Activated naive CD4-positive, alpha-beta T cell treated with Interleukin-2 at 50 U/mL for 16 hours (primary cell): ENCODE measurements at regions not wholly inside any gene's neighbourhood (a gene's known extent, or its start where the extent isn't known, plus 50 kb on each side); places are given as distances from the start of the nearest gene placed in this dataset.

Experiments used
- DNase-seq: peaks from one replicate; pipeline ENCODE4 v3.0.0-alpha.2; 2020

GRCh38 chr21:25373126-25374082, 233.9 kb downstream of the MRPL39 start:
- DNase-seq, result no peak

GRCh38 chr21:25371841-25372425, 235.3 kb downstream of the MRPL39 start:
- no peak for DNase-seq

DNA sequence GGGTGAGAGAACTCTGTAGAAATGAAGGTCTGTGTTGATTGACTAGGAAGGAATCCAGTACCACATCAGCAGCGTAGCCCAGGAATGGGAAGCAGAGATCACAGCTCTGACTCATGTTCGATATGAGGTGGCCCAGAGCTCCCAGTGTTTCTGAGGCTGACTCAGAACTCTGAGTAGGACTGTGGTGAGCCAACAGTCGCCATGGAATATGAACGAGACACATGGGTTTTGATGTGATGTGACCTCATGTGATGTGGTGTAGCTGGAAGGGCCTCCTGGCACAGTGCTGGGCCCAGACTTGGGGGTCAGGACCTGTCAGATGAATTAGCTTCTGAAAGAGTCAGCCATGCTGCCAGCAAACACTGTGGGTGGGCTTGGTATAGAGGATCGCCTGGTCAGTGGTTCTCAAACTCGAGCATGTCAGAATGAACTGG, 237.0 kb downstream of the MRPL39 start:
- DNase-seq, result peak; percentile 7

DNA sequence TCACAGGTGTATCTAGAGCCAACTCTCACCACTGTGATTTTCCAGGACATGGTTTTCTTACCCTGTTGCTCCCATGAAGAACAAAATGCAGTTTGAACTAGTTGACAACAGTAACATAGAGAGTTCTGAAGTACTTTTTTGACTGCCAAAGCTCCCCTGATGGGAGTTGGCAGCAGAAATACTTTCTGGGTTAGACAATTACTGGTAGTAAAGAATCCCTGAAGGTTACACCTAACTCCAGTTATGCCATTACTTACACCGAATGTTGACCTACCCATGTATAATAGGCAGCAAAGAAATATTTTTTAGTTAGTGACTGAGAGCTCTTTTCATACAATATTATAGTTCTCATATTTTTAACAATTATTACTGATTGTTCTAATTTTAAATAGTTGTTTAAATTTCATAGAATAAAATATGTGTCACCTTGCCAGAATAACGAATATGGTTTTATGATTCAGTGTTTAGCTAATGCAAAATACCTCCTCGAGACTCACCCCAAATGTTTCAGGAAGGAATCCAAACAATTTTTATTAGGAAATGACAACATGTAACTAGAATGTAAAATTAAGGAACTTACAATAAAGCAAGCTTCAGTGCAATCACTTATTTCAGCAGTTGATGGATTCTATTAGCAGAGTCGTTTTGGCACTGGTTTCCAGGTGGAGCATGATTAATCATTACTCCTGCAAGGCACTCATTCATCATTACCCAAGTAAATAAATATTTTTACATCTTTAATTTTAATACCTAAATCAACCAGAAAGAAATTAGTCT, 237.6 kb downstream of the MRPL39 start:
- no peak for DNase-seq

- DNase-seq, result no peak
These were observed 238.8 kb downstream of the MRPL39 start for GRCh38 chr21:25368531-25368930.

GRCh38 chr21:25366116-25366515, 241.2 kb downstream of the MRPL39 start:
- no peak for DNase-seq

- no peak for DNase-seq
These were observed 244.7 kb downstream of the MRPL39 start for GRCh38 chr21:25362375-25363267.

GRCh38 chr21:25361765-25362164, 245.5 kb downstream of the MRPL39 start:
- no peak for DNase-seq

GRCh38 chr21:25361097-25361496, 246.2 kb downstream of the MRPL39 start:
- no peak for DNase-seq

DNA sequence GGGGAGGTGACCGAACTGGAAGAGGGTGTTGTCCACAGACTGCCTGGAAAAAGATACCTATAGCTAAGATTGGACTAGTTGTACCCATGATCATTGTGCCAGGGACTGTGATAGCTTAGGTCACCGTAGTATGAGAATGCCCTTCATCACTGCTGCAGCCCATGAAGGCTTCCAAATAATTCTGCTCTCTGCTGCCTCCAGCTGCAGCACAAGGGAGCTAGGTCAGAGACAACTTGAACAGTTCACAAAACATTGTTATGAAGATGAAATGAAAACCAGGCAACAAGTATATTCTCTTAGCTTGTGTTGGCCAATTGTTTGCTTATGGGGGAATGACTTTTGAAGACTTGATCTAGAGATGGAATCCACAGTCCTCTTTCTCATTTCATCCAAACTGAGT, 246.7 kb downstream of the MRPL39 start:
- no peak for DNase-seq

DNA sequence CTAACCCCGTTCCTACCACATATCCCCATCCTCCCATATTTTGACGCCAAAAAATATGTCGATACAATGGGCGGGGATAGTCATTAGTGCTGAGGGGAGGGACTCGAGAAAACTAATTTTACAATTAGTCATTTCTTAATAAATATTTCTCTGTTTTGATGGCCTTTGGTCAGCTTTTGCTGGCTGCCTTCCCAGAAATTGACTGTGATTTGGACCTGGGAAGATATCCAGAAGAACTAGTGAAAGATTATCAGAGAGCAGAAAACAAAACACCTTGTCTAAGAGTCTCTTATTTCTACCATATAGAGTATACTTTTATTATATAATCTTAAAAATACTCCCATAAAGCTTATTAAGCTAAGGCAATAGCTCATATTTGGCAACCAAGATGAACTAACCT, 247.6 kb downstream of the MRPL39 start:
- no peak for DNase-seq

- peak; percentile 12 for DNase-seq
These were observed 257.2 kb downstream of the MRPL39 start for GRCh38 chr21:25350056-25350455.

DNA sequence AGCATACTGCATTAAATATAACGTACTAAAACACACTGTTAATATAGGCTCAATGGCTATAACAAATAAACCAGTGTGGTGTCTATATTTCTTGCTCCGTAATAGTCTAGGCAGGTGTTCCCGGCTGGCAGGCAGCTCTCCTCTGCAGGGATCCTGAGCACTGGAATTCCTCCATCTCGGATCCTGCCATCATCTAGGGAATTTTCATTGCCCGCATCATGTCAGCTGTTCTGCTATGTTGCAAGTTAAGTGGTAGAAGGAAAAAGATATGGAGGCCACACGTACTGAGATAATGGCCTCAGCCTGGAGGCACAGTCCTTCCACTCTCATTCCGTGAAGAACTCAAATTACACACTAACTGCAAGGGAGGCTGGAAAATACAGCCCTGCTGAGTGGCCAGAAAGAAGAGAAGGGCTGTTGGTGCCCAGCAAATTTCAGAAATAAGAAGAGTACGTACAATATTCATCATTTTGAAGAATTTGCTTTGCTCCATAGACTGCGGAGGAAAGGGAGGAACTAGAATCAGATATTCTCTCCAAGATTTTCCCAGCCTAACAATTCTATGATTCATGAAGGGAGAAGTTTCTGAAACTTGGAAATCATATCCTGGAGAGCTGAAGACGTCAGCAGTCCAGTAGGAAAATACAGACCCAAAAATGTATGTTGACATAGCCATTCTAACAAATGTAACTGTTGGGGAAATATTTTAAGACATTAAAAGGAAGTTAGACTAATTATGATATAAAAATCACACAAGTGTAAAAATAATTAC, 263.3 kb downstream of the MRPL39 start:
- DNase-seq, result no peak

DNA sequence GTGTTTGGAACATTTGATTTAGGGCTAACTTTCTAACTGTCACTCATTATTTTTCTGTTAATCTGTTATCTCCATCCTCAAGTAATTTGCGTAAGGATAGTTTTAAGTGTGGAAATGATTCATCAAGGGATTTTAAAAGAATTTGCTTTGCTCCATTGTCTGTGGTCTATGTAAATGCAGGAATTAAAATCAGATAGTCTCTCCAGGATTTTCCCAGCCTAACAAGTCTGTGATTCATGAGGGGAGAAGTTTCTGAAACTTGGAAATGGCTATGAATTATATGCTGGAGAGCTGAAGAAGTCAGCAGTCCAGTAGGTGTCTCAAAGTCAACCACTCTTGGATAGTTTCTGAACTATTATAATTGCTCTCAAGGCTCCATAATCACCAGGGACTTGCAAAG, 264.5 kb downstream of the MRPL39 start:
- DNase-seq, result no peak

GRCh38 chr21:25341981-25342380, 265.3 kb downstream of the MRPL39 start:
- no peak for DNase-seq

DNA sequence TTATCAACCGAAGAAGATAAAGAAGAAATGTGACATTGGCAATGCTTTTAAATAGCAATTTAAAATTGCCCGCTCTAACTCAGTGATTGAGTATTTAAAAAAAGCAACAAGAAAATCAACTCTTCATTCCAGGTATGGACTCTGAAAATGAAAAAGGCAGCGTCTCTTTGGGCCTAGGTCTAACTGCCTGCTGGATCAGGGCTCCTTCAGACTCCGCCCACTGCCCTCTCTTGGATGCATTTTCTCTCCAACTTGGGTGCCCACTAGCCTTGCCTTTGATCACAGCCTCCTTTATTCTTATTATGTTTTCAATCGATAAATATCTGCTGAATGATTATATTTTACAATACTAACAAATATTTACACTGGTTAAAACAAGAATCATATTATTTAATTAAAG, 268.9 kb downstream of the MRPL39 start:
- DNase-seq, result no peak

DNA sequence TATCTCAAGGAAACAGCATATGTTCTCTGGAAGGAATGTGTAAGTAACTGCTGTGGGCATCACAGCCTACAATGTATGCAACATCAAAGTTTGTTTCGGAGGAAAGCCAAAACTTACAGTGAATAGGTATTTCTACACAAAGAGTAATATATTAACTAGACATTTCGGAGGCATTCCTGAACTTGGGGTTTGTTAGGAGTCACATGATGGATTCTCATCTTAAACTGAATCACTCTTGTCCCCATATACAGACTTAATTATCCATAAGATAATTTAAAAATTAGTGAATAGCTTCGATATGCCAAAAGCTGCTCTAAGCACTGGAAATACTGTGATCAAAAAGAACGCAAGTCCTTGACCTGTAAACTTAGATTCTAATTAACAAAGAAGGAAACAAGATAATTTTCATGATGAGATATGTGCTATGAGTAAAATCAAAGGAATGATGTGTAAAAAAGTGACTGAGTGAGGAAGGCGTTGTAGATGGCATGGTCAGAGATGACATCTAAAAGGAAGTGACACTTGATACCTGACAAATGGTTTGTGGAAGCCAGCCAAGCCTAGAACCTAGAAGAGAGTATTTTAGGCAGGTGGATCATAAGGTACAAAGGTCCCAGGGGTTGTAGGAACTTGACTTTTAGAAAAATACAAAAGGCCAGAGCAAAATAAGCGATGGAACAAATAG, 273.1 kb downstream of the MRPL39 start:
- no peak for DNase-seq

- DNase-seq, result no peak
These were observed 276.0 kb downstream of the MRPL39 start for GRCh38 chr21:25331286-25331685.

DNA sequence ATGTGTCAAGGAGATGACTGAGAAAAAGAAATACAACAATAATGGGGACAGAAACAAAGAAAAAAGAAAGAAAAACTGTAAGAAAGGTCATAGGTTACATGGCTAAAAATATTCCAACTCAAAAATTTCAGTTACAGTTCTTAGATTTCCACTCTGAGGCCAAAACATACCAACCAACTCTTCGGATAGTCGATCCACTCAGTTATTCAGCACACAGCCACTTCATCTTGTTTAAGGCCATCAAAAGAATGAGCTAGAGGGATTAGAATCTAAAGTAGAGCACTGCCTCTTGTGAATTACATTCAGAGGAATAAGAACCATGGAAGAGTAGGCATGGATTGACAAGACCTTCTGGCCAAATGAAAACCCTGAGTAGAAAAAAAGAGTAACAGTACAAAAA, 277.0 kb downstream of the MRPL39 start:
- DNase-seq, result no peak

GRCh38 chr21:25329227-25329825, 278.0 kb downstream of the MRPL39 start:
- DNase-seq, result no peak

DNA sequence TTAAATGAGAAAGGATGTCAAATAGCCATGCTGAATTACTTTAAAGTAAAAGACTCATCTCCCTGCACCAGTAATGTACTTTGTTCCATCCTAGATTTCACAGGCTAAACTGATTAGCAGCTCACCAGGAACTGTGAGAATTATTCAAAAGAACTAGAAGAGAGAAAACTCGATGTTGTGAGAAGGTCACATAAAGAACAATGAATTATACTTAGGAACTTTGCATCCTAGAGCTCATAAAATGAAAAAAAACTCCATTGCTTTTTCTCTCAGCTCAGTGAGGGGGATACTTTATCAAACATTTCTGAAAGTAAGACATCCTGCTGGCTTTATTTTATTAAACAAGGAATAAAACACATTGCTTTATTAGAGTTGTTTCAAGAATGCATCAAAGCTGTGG, 278.5 kb downstream of the MRPL39 start:
- no peak for DNase-seq
